HG03460 (cell line): ENCODE measurements at regions not wholly inside any gene's neighbourhood (a gene's known extent, or its start where the extent isn't known, plus 50 kb on each side); places are given as distances from the start of the nearest gene placed in this dataset.

Source experiments
- ATAC-seq: cut with Tn5 transposase; IDR thresholded peaks from one replicate; pipeline ENCODE4 v1.9.1; 2021; ENCODE audit not compliant: unreplicated experiment

DNA sequence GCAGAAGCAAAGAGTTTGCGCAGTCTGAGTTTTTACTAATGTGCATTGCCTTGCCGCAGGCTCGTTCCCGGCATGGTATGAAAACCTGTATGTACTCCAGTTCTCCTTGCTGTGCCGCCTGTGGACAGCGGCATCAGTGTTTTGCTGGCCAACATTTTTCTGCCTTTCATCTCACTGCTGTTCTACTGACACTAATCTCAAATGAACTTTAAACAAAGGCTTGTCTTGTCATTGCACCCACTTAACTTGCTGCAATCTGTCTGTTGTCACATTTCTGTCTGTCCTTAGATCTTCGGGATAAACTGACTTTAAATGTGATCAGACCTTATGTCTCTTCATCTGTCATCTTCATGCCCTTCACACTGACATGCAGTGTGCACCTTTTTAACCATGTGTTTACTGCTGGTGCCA lies 71.7 kb upstream of the ZNRF2 start:
- ATAC-seq: no peak

DNA sequence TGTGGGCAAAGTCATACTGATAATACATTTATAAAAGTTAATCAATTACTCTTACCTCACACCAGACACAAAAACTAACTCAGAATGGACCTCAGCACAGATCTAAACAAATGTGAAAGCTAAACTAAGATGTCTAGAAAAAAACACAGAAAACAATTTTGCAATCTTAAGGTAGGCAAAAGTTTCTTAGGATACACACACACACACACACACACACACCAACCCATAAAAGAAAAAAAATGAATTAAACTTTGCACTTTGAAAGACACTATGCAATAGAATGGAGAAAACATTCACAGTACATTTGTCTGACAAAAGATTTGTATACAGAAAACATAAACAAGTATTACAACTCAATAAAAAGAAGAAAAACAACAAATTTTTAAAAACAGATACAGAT lies 70.8 kb upstream of the ZNRF2 start:
- no peak for ATAC-seq

DNA sequence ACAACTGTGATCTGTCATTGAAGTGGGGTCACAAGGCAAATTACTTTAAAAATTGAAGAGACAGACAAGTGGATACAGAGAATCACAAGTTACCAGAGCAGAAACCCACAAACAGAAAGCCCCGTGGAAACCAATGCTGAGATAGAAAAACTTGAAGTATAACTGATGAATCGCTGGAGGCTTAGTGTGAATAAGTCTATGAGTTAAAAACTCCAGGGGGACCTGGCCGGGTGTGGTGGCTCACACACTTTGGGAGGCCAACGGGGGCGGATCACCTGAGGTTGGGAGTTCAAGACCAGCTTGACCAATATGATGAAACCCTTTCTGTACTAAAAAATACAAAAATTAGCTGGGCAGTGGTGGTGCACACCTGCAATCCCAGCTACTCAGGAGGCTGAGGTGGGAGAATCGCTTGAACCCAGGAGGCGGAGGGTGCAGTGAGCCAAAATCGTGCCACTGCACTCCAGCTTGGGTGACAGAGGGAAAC lies 69.7 kb upstream of the ZNRF2 start:
- ATAC-seq: peak; percentile 68

DNA sequence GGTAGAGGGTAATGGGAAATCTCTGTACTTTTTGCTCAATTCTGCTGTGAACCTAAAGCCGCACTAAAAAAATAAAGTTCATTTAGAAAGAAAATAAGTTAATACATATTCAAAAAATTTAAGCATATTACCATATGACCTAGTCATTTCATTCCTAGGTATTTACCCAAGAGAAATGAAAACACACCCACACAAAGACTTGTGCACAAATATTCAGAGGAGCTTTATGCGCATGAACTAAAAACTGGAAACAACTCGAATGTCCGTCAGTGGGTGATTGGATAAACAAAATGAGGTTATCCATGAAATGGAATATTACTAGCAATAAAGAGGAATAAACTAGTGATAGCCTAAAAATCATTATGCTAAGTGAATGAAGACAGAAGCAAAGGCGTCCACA lies 62.6 kb upstream of the ZNRF2 start:
- ATAC-seq: no peak

DNA sequence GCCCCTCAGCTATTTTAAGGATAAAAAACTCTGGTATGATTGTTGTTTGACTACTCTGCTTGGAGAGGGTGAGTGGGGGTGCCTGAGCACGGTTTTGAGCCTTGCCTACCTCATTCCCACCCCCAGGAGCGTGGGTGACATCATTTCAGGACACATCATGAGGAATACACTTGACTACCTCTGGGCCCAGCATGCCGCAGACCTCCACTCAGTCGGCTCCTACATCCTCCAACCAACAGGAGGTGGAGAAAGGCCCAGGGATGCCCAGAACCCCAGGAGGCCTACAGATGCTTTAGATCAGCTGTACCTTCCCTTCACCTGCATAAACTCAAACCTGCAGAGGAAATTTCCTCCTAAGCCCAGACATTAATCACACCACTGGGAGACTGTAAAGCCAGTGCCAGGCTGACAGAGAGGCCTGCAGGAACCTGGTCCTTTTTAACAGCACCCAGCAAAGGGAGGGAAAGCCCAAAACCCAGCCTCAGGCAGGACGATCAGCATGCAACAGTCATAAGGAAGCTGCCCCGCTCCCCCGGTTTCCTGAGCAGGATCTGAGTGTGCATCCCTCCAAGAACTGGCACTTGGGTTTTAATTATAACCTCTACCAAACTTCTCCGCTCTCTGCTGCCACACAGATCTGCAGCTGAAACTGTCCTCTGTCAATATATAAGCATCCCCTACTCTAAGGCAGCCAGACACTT lies 61.7 kb upstream of the ZNRF2 start:
- ATAC-seq: no peak

DNA sequence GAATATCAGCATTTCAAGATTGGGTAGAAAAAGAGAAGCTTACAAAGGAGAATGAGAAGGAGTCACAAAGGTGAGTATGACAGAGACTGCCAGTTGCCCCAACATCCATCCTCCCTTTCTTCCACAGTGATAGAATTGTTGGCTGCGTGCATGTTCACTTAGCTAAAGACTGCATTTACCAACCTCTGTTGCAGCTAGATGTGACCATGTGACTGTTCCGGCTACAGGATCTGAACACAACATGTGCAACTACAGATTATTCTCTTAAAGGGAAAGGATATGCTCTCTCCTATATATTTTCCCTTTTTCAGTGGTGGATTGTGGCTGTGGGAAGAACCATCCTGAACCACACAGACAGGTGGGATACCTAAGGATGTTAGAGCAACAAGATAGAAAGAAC lies 60.5 kb upstream of the ZNRF2 start:
- no peak for ATAC-seq

DNA sequence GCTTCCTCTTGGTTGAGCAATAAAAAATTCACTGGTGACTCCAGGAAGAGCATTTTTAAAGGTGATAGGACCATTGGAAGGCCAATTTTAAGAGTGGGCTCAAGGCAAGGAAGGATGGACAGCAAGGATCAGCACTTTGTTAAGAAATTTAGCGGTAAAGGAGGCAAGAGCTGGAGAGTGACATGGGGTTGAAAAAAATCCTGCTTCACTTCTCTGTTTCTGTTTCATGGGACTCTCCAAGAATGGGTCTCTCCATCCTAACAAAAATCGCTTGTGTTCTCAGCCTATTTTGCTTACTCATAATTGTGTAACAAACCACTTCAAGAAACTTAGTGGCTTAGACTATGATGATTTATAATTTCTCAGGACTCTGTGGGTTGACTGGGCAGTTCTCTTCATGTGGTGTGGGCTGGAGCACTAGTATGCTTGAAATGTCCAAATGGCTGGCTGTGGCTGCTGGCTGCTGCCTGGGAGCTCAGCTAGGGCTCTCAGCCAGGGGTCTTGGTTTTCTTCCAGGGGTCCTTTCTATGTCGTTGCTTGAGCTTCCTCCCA lies 59.8 kb upstream of the ZNRF2 start:
- ATAC-seq: no peak

DNA sequence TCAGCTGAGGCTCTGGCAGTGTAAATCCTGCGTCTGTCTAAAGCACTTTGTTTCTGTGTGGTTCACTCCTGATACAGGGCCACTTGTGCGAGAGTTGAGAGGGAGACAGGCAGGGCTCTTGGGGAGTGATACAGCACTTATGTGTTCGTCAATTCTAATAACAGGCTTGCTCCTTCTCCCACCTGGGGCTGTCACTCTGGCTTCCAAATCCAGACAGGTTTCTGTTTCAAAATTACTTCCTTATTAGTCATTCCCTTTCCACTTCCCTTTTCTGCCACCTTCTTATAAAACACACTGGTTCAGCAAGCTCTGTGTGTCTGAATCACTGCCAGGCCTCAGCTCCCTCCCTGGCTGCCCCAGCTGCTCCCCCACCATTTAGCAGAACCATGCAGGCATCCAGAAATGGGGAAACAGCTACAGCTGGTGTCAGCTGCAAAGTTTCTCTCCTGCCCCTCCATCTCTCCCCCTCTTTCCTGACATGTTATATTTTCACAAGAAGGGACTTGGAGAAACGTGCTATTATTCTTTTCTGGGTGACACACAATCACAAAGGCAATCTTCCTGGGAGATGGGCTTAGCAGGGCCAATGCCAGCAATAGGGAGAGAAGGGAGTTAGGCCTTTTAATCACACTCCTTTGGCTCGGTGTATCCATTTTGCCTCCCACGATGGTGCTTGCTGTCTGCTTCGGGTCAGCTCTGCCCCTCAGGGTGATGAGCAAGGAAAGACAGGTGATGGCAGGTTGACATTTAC lies 58.4 kb upstream of the ZNRF2 start:
- ATAC-seq: peak; percentile 76

DNA sequence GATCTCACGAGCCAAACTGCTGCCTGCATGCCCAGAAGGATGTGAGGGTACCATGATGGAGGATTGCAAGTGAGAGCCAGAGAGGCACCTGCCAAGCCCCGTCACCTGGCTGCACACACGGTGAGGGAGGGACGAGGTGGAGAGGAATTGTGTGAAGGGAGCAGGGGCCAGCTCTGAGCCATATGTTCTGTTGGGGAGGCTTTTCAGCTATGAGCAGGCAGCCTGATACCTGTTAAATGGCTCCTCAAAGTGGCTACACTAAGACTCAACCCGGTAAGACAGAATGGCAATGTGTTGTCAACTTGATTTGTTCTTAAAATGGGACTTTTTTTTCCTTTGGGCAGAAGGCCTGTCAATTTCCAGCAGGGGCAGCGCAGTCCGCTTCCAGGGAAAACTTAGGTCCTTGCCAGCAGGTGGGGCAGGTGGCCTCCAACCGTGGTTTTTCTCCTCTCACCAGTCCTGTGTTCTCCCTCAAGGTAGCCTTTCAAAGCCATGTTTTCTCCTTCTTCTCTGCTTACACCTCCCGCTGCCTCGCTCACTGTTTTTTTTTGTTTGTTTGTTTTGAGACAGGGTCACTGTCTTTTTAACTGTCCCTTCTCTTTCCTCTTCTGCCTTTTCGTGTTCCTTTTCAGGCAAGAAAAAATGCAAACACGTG lies 57.7 kb upstream of the ZNRF2 start:
- ATAC-seq: no peak

DNA sequence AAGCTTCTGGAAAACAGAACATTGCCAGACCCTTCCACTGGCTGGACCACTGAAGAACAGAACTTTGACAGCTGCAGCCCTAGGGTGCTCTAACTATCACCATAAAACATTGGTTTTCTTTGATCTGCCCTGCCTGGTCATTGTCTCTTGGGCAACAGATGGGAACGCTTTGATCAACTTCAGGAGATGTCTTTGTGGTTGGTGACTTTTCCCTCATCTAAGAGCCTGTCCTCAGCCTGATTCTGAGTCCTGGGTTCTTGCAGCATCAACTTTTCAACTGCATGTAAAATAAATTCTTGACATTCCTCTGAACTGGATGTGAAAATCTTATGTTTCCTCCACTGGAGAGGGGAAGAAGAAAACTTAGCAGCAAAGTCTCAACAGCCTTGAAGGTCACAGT lies 53.1 kb upstream of the ZNRF2 start:
- no peak for ATAC-seq

DNA sequence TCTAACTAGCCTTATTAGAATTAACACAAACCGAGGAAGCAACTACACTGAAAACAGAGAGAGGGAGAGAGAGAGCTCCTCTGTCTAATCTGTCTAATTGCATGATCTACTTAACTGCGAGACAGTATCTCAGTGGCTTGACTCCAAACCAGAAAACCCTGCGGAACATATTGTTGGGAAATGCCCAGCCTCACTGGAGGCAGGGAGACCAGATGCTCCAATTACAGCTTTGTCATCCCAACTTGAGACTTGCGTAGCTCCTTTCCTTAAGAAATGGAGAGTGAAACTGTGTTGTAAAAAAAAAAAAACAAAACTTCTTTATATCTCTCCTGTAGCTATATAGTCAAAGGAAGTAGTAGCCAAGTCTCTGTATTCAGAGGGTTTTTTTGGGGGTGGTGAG lies 52.0 kb upstream of the ZNRF2 start:
- no peak for ATAC-seq
